T-cell (primary cell): ENCODE measurements at regions not wholly inside any gene's neighbourhood (a gene's known extent, or its start where the extent isn't known, plus 50 kb on each side); places are given as distances from the start of the nearest gene placed in this dataset.

ENCODE experiments used
- ATAC-seq, 4 experiments: fragments of 200-7000 bp in 3 of 4; fragments of 150-1000 bp in 1 of 4; cut with Tn5 transposase; replicated peaks in 1 of 4; 1 replicate in 3 of 4; 2 replicates in 1 of 4; pipeline ENCODE4 v1.10.0; 2021; ENCODE audit warnings: moderate library complexity in 3 of 4, mild to moderate bottlenecking in 2 of 4, moderate number of reproducible peaks in 1 of 4
- CTCF ChIA-PET, 2 donors: fragments of 300-600 bp; sonication (Branson Sonifier 250); formaldehyde crosslinking; loops; one replicate each; lab custom pipeline; 2022; ENCODE audit warnings: antibody characterized with exemption in 2 of 2; lab: Charles Lee
- POLR2A ChIA-PET, 2 donors: fragments of 300-600 bp; sonication (Branson Sonifier 250); formaldehyde crosslinking; loops; one replicate each; lab custom pipeline; 2022; ENCODE audit warnings: antibody characterized with exemption in 2 of 2; lab: Charles Lee
- DNase-seq, 35 experiments: peaks; one replicate each; pipeline versions ENCODE4 v3.0.0 to v3.0.0-alpha.2; 2013 to 2023
- H3K27ac ChIP-seq: one replicate; pipeline ENCODE4 v1.5.1; 2013; ENCODE audit warnings: low read length
- H3K27me3 ChIP-seq, 2 experiments: replicated peaks in 1 of 2; 1 replicate in 1 of 2; 2 replicates in 1 of 2; pipeline versions ENCODE4 v1.6.1 to v1.7.0; 2013; ENCODE audit warnings: low read length in 1 of 2, mixed read lengths in 1 of 2; ENCODE audit not compliant: control insufficient read depth in 2 of 2, insufficient read depth in 2 of 2; ENCODE audit errors: extremely low read depth in 1 of 2
- H3K36me3 ChIP-seq, 2 donors: 1 replicate in 1 of 2; 2 replicates in 1 of 2; pipeline versions ENCODE4 v1.6.1 to v1.7.0; 2013; ENCODE audit warnings: low read length in 1 of 2; ENCODE audit not compliant: control insufficient read depth in 2 of 2, insufficient read depth in 1 of 2; ENCODE audit errors: extremely low read depth in 1 of 2
- H3K4me1 ChIP-seq, 2 experiments: 1 replicate in 1 of 2; 2 replicates in 1 of 2; pipeline versions ENCODE4 v1.6.1 to v1.7.0; 2013; ENCODE audit warnings: low read length in 2 of 2, mixed read lengths in 1 of 2; ENCODE audit not compliant: insufficient read depth in 2 of 2, control insufficient read depth in 1 of 2; ENCODE audit errors: extremely low read depth in 1 of 2
- H3K4me3 ChIP-seq, 2 donors: 1 replicate in 1 of 2; 2 replicates in 1 of 2; pipeline versions ENCODE4 v1.5.1 to v1.7.0; 2013; ENCODE audit warnings: mild to moderate bottlenecking in 2 of 2, low read length in 1 of 2, moderate library complexity in 1 of 2; ENCODE audit not compliant: control insufficient read depth in 1 of 2; ENCODE audit errors: extremely low read depth in 1 of 2
- H3K9me3 ChIP-seq: 2 replicates; pipeline ENCODE4 v1.7.0; 2013
- H3K27ac Mint-ChIP-seq, 2 donors: one replicate each; pipeline ENCODE4 v1.8.0; 2020 to 2021; ENCODE audit warnings: mild to moderate bottlenecking in 2 of 2, mixed read lengths in 2 of 2
- H3K27me3 Mint-ChIP-seq, 2 donors: one replicate each; pipeline ENCODE4 v1.8.0; 2021 to 2022; ENCODE audit warnings: mixed read lengths in 2 of 2
- H3K36me3 Mint-ChIP-seq: one replicate; pipeline ENCODE4 v1.8.0; 2021; ENCODE audit warnings: mixed read lengths
- H3K4me1 Mint-ChIP-seq, 3 donors: one replicate each; pipeline ENCODE4 v1.8.0; 2020 to 2022; ENCODE audit warnings: mixed read lengths in 3 of 3, mild to moderate bottlenecking in 1 of 3
- H3K4me3 Mint-ChIP-seq, 3 donors: one replicate each; pipeline ENCODE4 v1.8.0; 2020 to 2022; ENCODE audit warnings: mild to moderate bottlenecking in 3 of 3, mixed read lengths in 3 of 3, moderate library complexity in 3 of 3
- H3K9me3 Mint-ChIP-seq, 3 donors: one replicate each; pipeline ENCODE4 v1.8.0; 2020 to 2022; ENCODE audit warnings: mixed read lengths in 3 of 3
- WGBS: methylation state at CpG from one replicate; pipeline ENCODE4 v1.1.5; 2013; ENCODE audit warnings: missing lambda C conversion rate; ENCODE audit not compliant: insufficient coverage; 5-methylcytosine and 5-hydroxymethylcytosine counted together

GRCh38 chr9:107221321-107221720, 61.8 kb upstream of the RAD23B start:
- DNase-seq (no peak), ATAC-seq (no peak)
- CTCF ChIA-PET: no interaction called here
- POLR2A ChIA-PET: no interaction called here
- Mint-ChIP-seq H3K4me1 (no peaks in the 10 kb centered on the region), H3K36me3 (no peaks in the 10 kb centered on the region), H3K4me3 (no peak overlapping the region), H3K27me3 (peaks cover 10 to 19% of the 10 kb centered on the region in 2 donors), H3K9me3 (no peaks in the 10 kb centered on the region), H3K27ac (no peak overlapping the region)
- no peaks in the 10 kb centered on the region for H3K4me1 ChIP-seq
- H3K4me3 ChIP-seq: no peak overlapping the region
- H3K36me3 ChIP-seq: no peaks in the 10 kb centered on the region
- H3K27ac ChIP-seq: no peak overlapping the region
- WGBS: no CpG with 5 or more reads among the region's 2 CpGs
- H3K27me3 ChIP-seq: no peaks in the 10 kb centered on the region
- no peaks in the 10 kb centered on the region for H3K9me3 ChIP-seq

DNA sequence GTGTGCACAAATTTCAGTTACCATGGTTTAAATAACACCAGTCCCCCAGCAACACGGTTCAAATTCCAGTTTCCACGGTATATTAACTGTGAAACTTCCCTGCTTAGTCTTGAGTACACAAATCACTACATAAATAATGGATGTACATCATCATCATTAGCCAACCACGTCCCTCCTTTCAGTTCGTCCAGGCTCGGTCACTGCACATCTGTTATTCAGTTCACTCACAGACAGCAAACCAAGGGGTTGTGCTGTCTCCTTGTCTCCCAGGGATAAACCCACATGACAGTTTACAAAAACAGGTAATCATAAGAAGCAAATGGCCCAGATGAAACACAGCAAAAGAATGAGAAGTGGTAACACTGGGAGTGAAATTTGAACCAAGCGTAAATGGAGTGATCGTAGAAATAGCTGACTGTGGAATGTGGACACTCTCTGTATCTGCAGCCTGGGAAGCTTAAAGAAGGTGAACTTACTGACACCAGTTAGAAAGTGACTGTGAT, 61.0 kb upstream of the RAD23B start:
- Histone ChIP-seq H3K9me3 (no peaks in the 10 kb centered on the region), H3K27me3 (no peaks in the 10 kb centered on the region), H3K27ac (no peak overlapping the region), H3K36me3 (no peaks in the 10 kb centered on the region), H3K4me1 (no peaks in the 10 kb centered on the region), H3K4me3 (no peak overlapping the region)
- CTCF ChIA-PET: interaction anchor here in 1 of 2 donors (1.0 kb wide), 1 partner anchor 17 kb away, joined by 6 read pairs; no protein-coding TSS in a partner anchor
- DNase-seq: no peak
- no peak for ATAC-seq
- no peaks in the 10 kb centered on the region for H3K9me3 Mint-ChIP-seq
- H3K27me3 Mint-ChIP-seq: peaks cover 10 to 19% of the 10 kb centered on the region in 2 donors
- POLR2A ChIA-PET: no interaction called here
- no peak overlapping the region for H3K4me3 Mint-ChIP-seq
- H3K36me3 Mint-ChIP-seq: no peaks in the 10 kb centered on the region
- 81% methylated on average over 4 of the region's 7 CpGs for WGBS
- H3K4me1 Mint-ChIP-seq: no peaks in the 10 kb centered on the region
- H3K27ac Mint-ChIP-seq: no peak overlapping the region

GRCh38 chr9:107223381-107223780, 59.7 kb upstream of the RAD23B start:
- CTCF ChIA-PET: no interaction called here
- no peaks in the 10 kb centered on the region for H3K4me1 ChIP-seq
- no peak overlapping the region for H3K27ac ChIP-seq
- Mint-ChIP-seq H3K4me1 (no peaks in the 10 kb centered on the region), H3K27me3 (peaks cover 18 to 26% of the 10 kb centered on the region in 2 donors), H3K27ac (no peak overlapping the region), H3K9me3 (no peaks in the 10 kb centered on the region), H3K36me3 (no peaks in the 10 kb centered on the region), H3K4me3 (no peak overlapping the region)
- no peak for ATAC-seq
- no peak for DNase-seq
- no peak overlapping the region for H3K4me3 ChIP-seq
- POLR2A ChIA-PET: no interaction called here
- H3K36me3 ChIP-seq: no peaks in the 10 kb centered on the region
- no peaks in the 10 kb centered on the region for H3K9me3 ChIP-seq
- no peaks in the 10 kb centered on the region for H3K27me3 ChIP-seq
- no CpG with 5 or more reads among the region's 2 CpGs for WGBS

GRCh38 chr9:107224252-107224651, 58.8 kb upstream of the RAD23B start:
- no peak overlapping the region for H3K27ac Mint-ChIP-seq
- peaks cover 19 to 26% of the 10 kb centered on the region in 2 donors for H3K27me3 Mint-ChIP-seq
- no peak overlapping the region for H3K4me3 ChIP-seq
- POLR2A ChIA-PET: no interaction called here
- H3K27ac ChIP-seq: no peak overlapping the region
- no peaks in the 10 kb centered on the region for H3K36me3 Mint-ChIP-seq
- H3K4me3 Mint-ChIP-seq: no peak overlapping the region
- ATAC-seq: no peak
- no peaks in the 10 kb centered on the region for H3K4me1 ChIP-seq
- no peaks in the 10 kb centered on the region for H3K4me1 Mint-ChIP-seq
- H3K9me3 ChIP-seq: no peaks in the 10 kb centered on the region
- no peak for DNase-seq
- no peaks in the 10 kb centered on the region for H3K9me3 Mint-ChIP-seq
- WGBS: no CpG with 5 or more reads among the region's 2 CpGs
- no peaks in the 10 kb centered on the region for H3K36me3 ChIP-seq
- H3K27me3 ChIP-seq: no peaks in the 10 kb centered on the region
- CTCF ChIA-PET: no interaction called here

DNA sequence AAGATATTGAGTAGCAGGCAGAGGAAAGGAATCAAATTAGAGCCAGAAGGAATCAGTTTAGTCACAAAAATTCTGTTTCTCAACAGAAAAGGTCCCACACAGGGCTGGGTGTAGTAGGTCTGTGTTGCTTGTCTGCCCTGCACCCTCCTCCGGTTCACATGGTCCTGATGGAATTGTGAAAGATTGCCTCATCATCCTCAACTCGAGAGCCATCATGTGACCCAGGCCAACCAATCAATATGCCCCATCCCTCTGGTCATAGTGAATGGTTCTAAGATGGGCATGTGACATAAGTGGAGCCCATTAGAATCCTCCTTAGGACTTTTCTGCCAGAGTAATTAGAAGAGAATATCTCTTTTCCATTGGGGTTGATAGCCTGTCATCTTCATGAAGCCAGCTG, 56.7 kb upstream of the RAD23B start:
- no peaks in the 10 kb centered on the region for H3K36me3 ChIP-seq
- Mint-ChIP-seq H3K4me3 (no peak overlapping the region), H3K9me3 (no peaks in the 10 kb centered on the region), H3K27me3 (peaks cover 29 to 35% of the 10 kb centered on the region in 2 donors), H3K27ac (no peak overlapping the region), H3K36me3 (no peaks in the 10 kb centered on the region), H3K4me1 (no peaks in the 10 kb centered on the region)
- H3K4me1 ChIP-seq: no peaks in the 10 kb centered on the region
- H3K9me3 ChIP-seq: no peaks in the 10 kb centered on the region
- H3K27me3 ChIP-seq: no peaks in the 10 kb centered on the region
- no CpG with 5 or more reads among the region's 2 CpGs for WGBS
- H3K4me3 ChIP-seq: no peak overlapping the region
- DNase-seq (no peak), ATAC-seq (no peak)
- POLR2A ChIA-PET: no interaction called here
- no peak overlapping the region for H3K27ac ChIP-seq
- CTCF ChIA-PET: no interaction called here

DNA sequence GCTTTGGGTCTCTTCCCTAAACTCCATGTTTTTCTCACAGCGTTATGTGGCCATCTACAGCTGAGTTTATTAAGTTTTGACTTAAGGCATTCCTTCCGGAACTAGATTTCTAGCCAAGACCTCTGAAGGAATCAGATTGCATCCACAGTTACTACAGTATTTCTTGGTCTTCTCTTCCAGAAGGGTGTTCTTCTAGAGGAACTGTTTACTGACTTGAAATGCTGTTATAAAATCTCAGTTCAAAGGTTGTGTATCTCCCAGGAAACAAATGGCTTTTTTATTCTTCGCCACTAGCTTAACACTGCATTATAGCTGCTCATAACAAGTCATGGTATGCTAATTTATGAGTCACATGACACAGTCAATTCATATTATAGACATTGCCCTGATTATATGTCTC, 55.3 kb upstream of the RAD23B start:
- no peak overlapping the region for H3K4me3 Mint-ChIP-seq
- Histone ChIP-seq H3K27ac (no peak overlapping the region), H3K4me1 (no peaks in the 10 kb centered on the region), H3K4me3 (no peak overlapping the region), H3K27me3 (no peaks in the 10 kb centered on the region), H3K9me3 (no peaks in the 10 kb centered on the region), H3K36me3 (no peaks in the 10 kb centered on the region)
- H3K27me3 Mint-ChIP-seq: peaks cover 31 to 35% of the 10 kb centered on the region in 2 donors
- WGBS: no CpG with 5 or more reads among the region's 3 CpGs
- DNase-seq (no peak), ATAC-seq (no peak)
- no peaks in the 10 kb centered on the region for H3K4me1 Mint-ChIP-seq
- no peak overlapping the region for H3K27ac Mint-ChIP-seq
- H3K9me3 Mint-ChIP-seq: no peaks in the 10 kb centered on the region
- H3K36me3 Mint-ChIP-seq: no peaks in the 10 kb centered on the region
- POLR2A ChIA-PET: no interaction called here
- CTCF ChIA-PET: no interaction called here

- DNase-seq: no peak
- Mint-ChIP-seq H3K27me3 (peaks cover 31 to 35% of the 10 kb centered on the region in 2 donors), H3K4me3 (no peak overlapping the region), H3K9me3 (no peaks in the 10 kb centered on the region), H3K27ac (no peak overlapping the region), H3K36me3 (no peaks in the 10 kb centered on the region), H3K4me1 (no peaks in the 10 kb centered on the region)
- H3K27me3 ChIP-seq: no peaks in the 10 kb centered on the region
- ATAC-seq: no peak
- no peaks in the 10 kb centered on the region for H3K4me1 ChIP-seq
- no peaks in the 10 kb centered on the region for H3K36me3 ChIP-seq
- H3K4me3 ChIP-seq: no peak overlapping the region
- WGBS: 90% methylated on average over 2 of the region's 6 CpGs
- POLR2A ChIA-PET: no interaction called here
- no peaks in the 10 kb centered on the region for H3K9me3 ChIP-seq
- CTCF ChIA-PET: no interaction called here
- no peak overlapping the region for H3K27ac ChIP-seq
Observed at GRCh38 chr9:107228496-107229039, 54.5 kb upstream of the RAD23B start.
